ENCODE measurements at regions not wholly inside any gene's neighbourhood (a gene's known extent, or its start where the extent isn't known, plus 50 kb on each side); places are given as distances from the start of the nearest gene placed in this dataset.

DNA sequence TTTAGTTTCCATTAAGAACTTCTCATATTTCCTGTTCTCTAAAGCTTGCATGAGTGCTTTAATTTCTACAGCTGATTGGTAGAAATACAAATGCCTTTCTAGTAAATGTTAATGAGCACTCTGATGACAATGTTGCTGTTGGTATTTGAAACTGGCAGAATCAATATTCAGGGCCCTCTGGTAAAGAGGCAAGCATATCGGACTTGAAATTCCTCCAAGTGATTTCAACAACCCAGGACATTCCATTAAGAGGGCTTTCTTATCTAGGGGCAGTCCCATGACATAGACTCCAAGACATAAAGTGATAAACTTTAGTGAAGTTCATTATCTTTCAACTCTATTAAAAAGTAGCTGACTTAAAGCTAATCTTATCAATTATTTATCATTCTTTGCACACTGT is 83.1 kb upstream of the VCX start:
- Mint-ChIP-seq H3K27ac (no peak overlapping the region), H3K36me3 (ENCODE audit: insufficient read depth in 1 of 3, low read depth in 3 of 3) (no peaks in the 10 kb centered on the region), H3K9me3 (no peaks in the 10 kb centered on the region; a peak in 1 of 5 replicates), H3K4me3 (no peak overlapping the region), H3K27me3 (ENCODE audit: low read depth) (no peaks in the 10 kb centered on the region), H3K4me1 (peaks cover 0 to 3% of the 10 kb centered on the region in 2 experiments; a peak in 2 of 4 replicates)
- H3K27me3 ChIP-seq (ENCODE audit: insufficient read depth, low read length): no peaks in the 10 kb centered on the region
- no peaks in the 10 kb centered on the region for H4K20me1 ChIP-seq (ENCODE audit: control insufficient read depth, insufficient read depth, insufficient read length)
- no peak overlapping the region for H2BK20ac ChIP-seq (ENCODE audit: low read depth, low read length, poor library complexity, severe bottlenecking)
- H3K18ac ChIP-seq (ENCODE audit: insufficient read length, low read depth, low read length): no peak overlapping the region
- H2AFZ ChIP-seq (ENCODE audit: low read length): no peak overlapping the region
- no peak overlapping the region for H3K14ac ChIP-seq (ENCODE audit: insufficient read depth, low read length)
- no peak overlapping the region for H2AK5ac ChIP-seq (ENCODE audit: insufficient read length, low read length)
- no peak overlapping the region for H3K56ac ChIP-seq (ENCODE audit: insufficient read length, low read depth, low read length)
- H3K79me1 ChIP-seq (ENCODE audit: insufficient read depth, low read depth, low read length, poor library complexity, severe bottlenecking): no peaks in the 10 kb centered on the region
- H3K4ac ChIP-seq (ENCODE audit: low read depth, low read length): no peak overlapping the region
- no peak overlapping the region for H4K8ac ChIP-seq (replicated peaks; ENCODE audit: insufficient read length, low read depth, low read length)
- H3K79me2 ChIP-seq (ENCODE audit: insufficient read depth, low read length): no peaks in the 10 kb centered on the region
- no peaks in the 10 kb centered on the region for H3K4me1 ChIP-seq (ENCODE audit: insufficient read depth, low read length)
- no peak overlapping the region for H4K5ac ChIP-seq (ENCODE audit: insufficient read length, low read depth, low read length)
- H3K9ac ChIP-seq (ENCODE audit: extremely low read depth, insufficient read length, low read length): no peak overlapping the region
- TF ChIP-seq, protein P1, sequence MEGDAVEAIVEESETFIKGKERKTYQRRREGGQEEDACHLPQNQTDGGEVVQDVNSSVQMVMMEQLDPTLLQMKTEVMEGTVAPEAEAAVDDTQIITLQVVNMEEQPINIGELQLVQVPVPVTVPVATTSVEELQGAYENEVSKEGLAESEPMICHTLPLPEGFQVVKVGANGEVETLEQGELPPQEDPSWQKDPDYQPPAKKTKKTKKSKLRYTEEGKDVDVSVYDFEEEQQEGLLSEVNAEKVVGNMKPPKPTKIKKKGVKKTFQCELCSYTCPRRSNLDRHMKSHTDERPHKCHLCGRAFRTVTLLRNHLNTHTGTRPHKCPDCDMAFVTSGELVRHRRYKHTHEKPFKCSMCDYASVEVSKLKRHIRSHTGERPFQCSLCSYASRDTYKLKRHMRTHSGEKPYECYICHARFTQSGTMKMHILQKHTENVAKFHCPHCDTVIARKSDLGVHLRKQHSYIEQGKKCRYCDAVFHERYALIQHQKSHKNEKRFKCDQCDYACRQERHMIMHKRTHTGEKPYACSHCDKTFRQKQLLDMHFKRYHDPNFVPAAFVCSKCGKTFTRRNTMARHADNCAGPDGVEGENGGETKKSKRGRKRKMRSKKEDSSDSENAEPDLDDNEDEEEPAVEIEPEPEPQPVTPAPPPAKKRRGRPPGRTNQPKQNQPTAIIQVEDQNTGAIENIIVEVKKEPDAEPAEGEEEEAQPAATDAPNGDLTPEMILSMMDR (conservative IDR thresholded peaks at IDR 0.05): no peak
- H3K23me2 ChIP-seq (ENCODE audit: insufficient read length, low read depth, low read length, poor library complexity, severe bottlenecking): no peaks in the 10 kb centered on the region
- H3T11ph ChIP-seq (ENCODE audit: low read length): no peak overlapping the region
- H3K4me2 ChIP-seq (ENCODE audit: insufficient read depth, insufficient read length, low read length): no peak overlapping the region
- no peak overlapping the region for H2BK5ac ChIP-seq (ENCODE audit: insufficient read length, low read length)
- WGBS (ENCODE audit: extremely low coverage, insufficient read length, low lambda C conversion rate): no CpG with 5 or more reads among the region's 1 CpG
- no peak overlapping the region for H2BK12ac ChIP-seq (ENCODE audit: insufficient read length, low read depth, low read length)
- no peak overlapping the region for H4K91ac ChIP-seq (ENCODE audit: insufficient read length, low read depth, low read length)
- DNase-seq: no peak
- H2BK120ac ChIP-seq (ENCODE audit: low read depth, low read length, poor library complexity, severe bottlenecking): no peak overlapping the region
- H3K27ac ChIP-seq (ENCODE audit: insufficient read length, low read depth, low read length): no peak overlapping the region
- no peak overlapping the region for H2BK15ac ChIP-seq (ENCODE audit: low read depth, low read length)
- no peak overlapping the region for H3K23ac ChIP-seq (ENCODE audit: insufficient read length, low read depth, low read length)
- no peaks in the 10 kb centered on the region for H3K9me3 ChIP-seq (ENCODE audit: control insufficient read depth, low read depth, low read length)

Measured in H9 (cell line).